Gastrocnemius medialis (tissue), 4 donors: ENCODE measurements at regions not wholly inside any gene's neighbourhood (a gene's known extent, or its start where the extent isn't known, plus 50 kb on each side); places are given as distances from the start of the nearest gene placed in this dataset.
A peak's percentile ranks its signal among the peaks of the same experiment; 100 is the strongest.

Experiments
- ATAC-seq, 2 donors: fragments of 150-250 bp; one replicate each; pipeline ENCODE4 v1.9.1; 2016
- DNase-seq, 2 donors: peaks; one replicate each; pipeline ENCODE4 v3.0.0-alpha.2; 2019
- H3K27ac ChIP-seq, 4 donors: fragments of 200-600 bp; sonication (generic); 1 replicate in 1 of 4; 2 replicates in 3 of 4; pipeline ENCODE4 v1.5.1; 2016 to 2018; ENCODE audit warnings: mild to moderate bottlenecking in 2 of 4, moderate library complexity in 1 of 4
- H3K27me3 ChIP-seq, 3 donors: fragments of 200-600 bp; sonication (generic) in 2 of 3; 1 replicate in 1 of 3; 2 replicates in 2 of 3; pipeline versions ENCODE4 v1.5.1 to v1.6.0; 2016 to 2019; ENCODE audit warnings: mild to moderate bottlenecking in 1 of 3, moderate library complexity in 1 of 3
- H3K36me3 ChIP-seq, 2 donors: fragments of 200-600 bp; sonication (generic) in 1 of 2; one replicate each; pipeline ENCODE4 v1.5.1; 2017 to 2018
- H3K4me1 ChIP-seq, 2 donors: fragments of 200-600 bp; sonication (generic) in 1 of 2; one replicate each; pipeline ENCODE4 v1.5.1; 2016 to 2017; ENCODE audit warnings: mild to moderate bottlenecking in 2 of 2
- H3K4me3 ChIP-seq, 4 donors: fragments of 200-600 bp; sonication (generic) in 3 of 4; 1 replicate in 1 of 4; 2 replicates in 3 of 4; pipeline ENCODE4 v1.5.1; 2016 to 2019; ENCODE audit warnings: mild to moderate bottlenecking in 2 of 4
- H3K9me3 ChIP-seq, 3 donors: fragments of 200-600 bp; sonication (generic) in 2 of 3; 1 replicate in 1 of 3; 2 replicates in 2 of 3; pipeline ENCODE4 v1.5.1; 2016 to 2019
- CTCF ChIP-seq, 5 experiments: fragments of 450-650 bp in 3 of 5; fragments of 200-600 bp in 2 of 5; sonication (generic) in 2 of 5; IDR thresholded peaks in 4 of 5; conservative IDR thresholded peaks in 1 of 5; 1 replicate in 4 of 5; 2 replicates in 1 of 5; pipeline ENCODE4 v1.5.1; 2016 to 2019; ENCODE audit warnings: antibody characterized with exemption in 5 of 5, mild to moderate bottlenecking in 3 of 5, moderate library complexity in 3 of 5
- POLR2A ChIP-seq, 2 donors: fragments of 450-650 bp; IDR thresholded peaks; one replicate each; pipeline ENCODE4 v1.6.1; 2017; ENCODE audit warnings: antibody characterized with exemption in 2 of 2, mild to moderate bottlenecking in 2 of 2, moderate library complexity in 2 of 2
- in situ Hi-C, 4 donors: fragments of 200-750 bp; cut with MboI; loops; one replicate each; pipeline versions ENCODE4 v1.15.0 to v1.8.0; 2017; ENCODE audit warnings: low sequenced_read_pairs in 4 of 4
- intact Hi-C: fragments of 100-400 bp; cut with DNase I; formaldehyde crosslinking; loops from one replicate; pipeline ENCODE4 v1.15.1; 2023; ENCODE audit warnings: low total_unique reads

- intact Hi-C loops (no loop called here), in situ Hi-C loops (no loop called here)
- peak in 1 of 2 donors; percentile 28 for ATAC-seq
- Histone ChIP-seq H3K4me3 (no peak overlapping the region), H3K9me3 (no peaks in the 10 kb centered on the region), H3K36me3 (no peaks in the 10 kb centered on the region), H3K27me3 (no peaks in the 10 kb centered on the region), H3K27ac (peak overlapping the region in 2 of 4 donors; percentile 66 to 70), H3K4me1 (peaks cover 25 to 26% of the 10 kb centered on the region in 2 donors)
- TF ChIP-seq CTCF (IDR thresholded peaks at IDR 0.05 in 4 of 5, conservative IDR thresholded peaks at IDR 0.05 in 1 of 5) (no peak), POLR2A (IDR thresholded peaks at IDR 0.05) (no peak)
- no peak for DNase-seq
Measured at GRCh38 chr9:90021216-90021906, 416.5 kb downstream of the GADD45G start.

- DNase-seq (no peak), ATAC-seq (no peak)
- Histone ChIP-seq H3K4me1 (peaks cover 25 to 26% of the 10 kb centered on the region in 2 donors), H3K36me3 (no peaks in the 10 kb centered on the region), H3K4me3 (no peak overlapping the region), H3K27me3 (no peaks in the 10 kb centered on the region), H3K9me3 (no peaks in the 10 kb centered on the region), H3K27ac (no peak overlapping the region)
- intact Hi-C loops (no loop called here), in situ Hi-C loops (no loop called here)
- TF ChIP-seq CTCF (IDR thresholded peaks at IDR 0.05 in 4 of 5, conservative IDR thresholded peaks at IDR 0.05 in 1 of 5) (no peak), POLR2A (IDR thresholded peaks at IDR 0.05) (no peak)
Measured at GRCh38 chr9:90022474-90022873, 417.7 kb downstream of the GADD45G start.

GRCh38 chr9:90023861-90024260 lies 419.0 kb downstream of the GADD45G start:
- H3K27me3 ChIP-seq, result no peaks in the 10 kb centered on the region
- TF ChIP-seq POLR2A (IDR thresholded peaks at IDR 0.05), result no peak
- TF ChIP-seq CTCF (IDR thresholded peaks at IDR 0.05 in 4 of 5, conservative IDR thresholded peaks at IDR 0.05 in 1 of 5), result no peak
- in situ Hi-C loops (no loop called here), intact Hi-C loops (no loop called here)
- H3K4me3 ChIP-seq, result no peak overlapping the region
- H3K36me3 ChIP-seq, result no peaks in the 10 kb centered on the region
- DNase-seq (no peak), ATAC-seq (no peak)
- no peaks in the 10 kb centered on the region for H3K9me3 ChIP-seq
- H3K27ac ChIP-seq, result no peak overlapping the region
- H3K4me1 ChIP-seq, result peaks cover 25 to 26% of the 10 kb centered on the region in 2 donors

GRCh38 chr9:90024409-90024808 lies 419.6 kb downstream of the GADD45G start:
- intact Hi-C loops, result no loop called here
- in situ Hi-C loops, result no loop called here
- no peak overlapping the region for H3K27ac ChIP-seq

More at GRCh38 chr9:90024409-90024808, 419.6 kb downstream of the GADD45G start:
- H3K9me3 ChIP-seq, result no peaks in the 10 kb centered on the region
- no peak for ATAC-seq
- no peak for TF ChIP-seq CTCF (IDR thresholded peaks at IDR 0.05 in 4 of 5, conservative IDR thresholded peaks at IDR 0.05 in 1 of 5)
- no peak for TF ChIP-seq POLR2A (IDR thresholded peaks at IDR 0.05)
- H3K36me3 ChIP-seq, result no peaks in the 10 kb centered on the region
- DNase-seq, result no peak
- H3K4me1 ChIP-seq, result peaks cover 22 to 25% of the 10 kb centered on the region in 2 donors
- no peaks in the 10 kb centered on the region for H3K27me3 ChIP-seq
- H3K4me3 ChIP-seq, result no peak overlapping the region
